Hepatocyte (in vitro differentiated cells): ENCODE measurements at regions not wholly inside any gene's neighbourhood (a gene's known extent, or its start where the extent isn't known, plus 50 kb on each side); places are given as distances from the start of the nearest gene placed in this dataset.

Experiments
- CTCF ChIP-seq: fragments of 200-600 bp; sonication (generic); IDR thresholded peaks from 2 replicates; pipeline ENCODE4 v1.5.1; 2016; ENCODE audit warnings: antibody characterized with exemption, mild to moderate bottlenecking; ENCODE audit not compliant: poor library complexity
- EZH2 ChIP-seq: fragments of 200-600 bp; sonication (generic); IDR thresholded peaks from 2 replicates; pipeline ENCODE4 v1.6.1; 2016; ENCODE audit warnings: antibody characterized with exemption, mild to moderate bottlenecking, borderline replicate concordance
- EZH2phosphoT487 ChIP-seq: fragments of 200-600 bp; sonication (generic); IDR thresholded peaks from one replicate; pipeline ENCODE4 v1.6.1; 2018; ENCODE audit warnings: antibody characterized with exemption, mild to moderate bottlenecking, low read depth, moderate library complexity; ENCODE audit not compliant: unreplicated experiment, severe bottlenecking

- TF ChIP-seq CTCF (no peak), EZH2 (no peak), EZH2phosphoT487 (no peak)
Observed at GRCh38 chr21:25370311-25370744, 237.0 kb downstream of the MRPL39 start.
